SK-N-SH (cell line): ENCODE measurements at regions not wholly inside any gene's neighbourhood (a gene's known extent, or its start where the extent isn't known, plus 50 kb on each side); places are given as distances from the start of the nearest gene placed in this dataset.

Experiments
- POLR2AphosphoS5 ChIP-seq: IDR thresholded peaks from 2 replicates; pipeline ENCODE4 v1.6.1; 2012; ENCODE audit warnings: low read depth, low read length
- TF ChIP-seq, protein P1 (sequence below): fragments of 200-600 bp; sonication (generic); IDR thresholded peaks from 2 replicates; pipeline ENCODE4 v1.6.1; 2017; ENCODE audit warnings: antibody characterized with exemption, mild to moderate bottlenecking, moderate library complexity

DNA sequence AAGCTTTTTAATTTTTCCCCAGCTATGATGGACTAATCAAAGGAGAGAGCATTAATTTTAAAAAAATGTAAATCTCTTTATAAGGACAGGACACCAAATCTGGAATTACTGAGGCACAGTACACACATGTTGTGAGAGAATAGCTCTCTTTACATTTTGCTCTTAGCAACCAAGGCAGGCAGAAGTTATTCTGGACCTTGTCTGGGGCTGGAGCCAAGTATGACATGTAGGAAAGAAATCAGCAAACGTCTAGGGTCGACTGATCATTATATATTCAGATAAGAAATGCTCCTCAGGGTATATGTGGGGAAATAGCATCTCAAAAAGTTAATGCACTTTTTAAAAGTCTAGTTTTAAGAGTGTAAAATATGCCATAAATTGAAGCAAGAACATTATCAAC, 1330.0 kb upstream of the CELF4 start:
- TF ChIP-seq, protein P1, sequence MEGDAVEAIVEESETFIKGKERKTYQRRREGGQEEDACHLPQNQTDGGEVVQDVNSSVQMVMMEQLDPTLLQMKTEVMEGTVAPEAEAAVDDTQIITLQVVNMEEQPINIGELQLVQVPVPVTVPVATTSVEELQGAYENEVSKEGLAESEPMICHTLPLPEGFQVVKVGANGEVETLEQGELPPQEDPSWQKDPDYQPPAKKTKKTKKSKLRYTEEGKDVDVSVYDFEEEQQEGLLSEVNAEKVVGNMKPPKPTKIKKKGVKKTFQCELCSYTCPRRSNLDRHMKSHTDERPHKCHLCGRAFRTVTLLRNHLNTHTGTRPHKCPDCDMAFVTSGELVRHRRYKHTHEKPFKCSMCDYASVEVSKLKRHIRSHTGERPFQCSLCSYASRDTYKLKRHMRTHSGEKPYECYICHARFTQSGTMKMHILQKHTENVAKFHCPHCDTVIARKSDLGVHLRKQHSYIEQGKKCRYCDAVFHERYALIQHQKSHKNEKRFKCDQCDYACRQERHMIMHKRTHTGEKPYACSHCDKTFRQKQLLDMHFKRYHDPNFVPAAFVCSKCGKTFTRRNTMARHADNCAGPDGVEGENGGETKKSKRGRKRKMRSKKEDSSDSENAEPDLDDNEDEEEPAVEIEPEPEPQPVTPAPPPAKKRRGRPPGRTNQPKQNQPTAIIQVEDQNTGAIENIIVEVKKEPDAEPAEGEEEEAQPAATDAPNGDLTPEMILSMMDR, result no peak
- TF ChIP-seq POLR2AphosphoS5, result no peak
